ENCODE measurements at regions not wholly inside any gene's neighbourhood (a gene's known extent, or its start where the extent isn't known, plus 50 kb on each side); places are given as distances from the start of the nearest gene placed in this dataset.

GRCh38 chr5:105640328-105640727, 2030.4 kb downstream of the EFNA5 start:
- Histone ChIP-seq H4K20me1 (ENCODE audit: control insufficient read depth, extremely low read depth, insufficient read depth, low read length) (no peaks in the 10 kb centered on the region), H3K27ac (ENCODE audit: control insufficient read depth, insufficient read depth, low read length) (no peak overlapping the region), H3K36me3 (ENCODE audit: control insufficient read depth in 2 of 2, extremely low read depth in 1 of 2, insufficient read depth in 2 of 2, low read length in 2 of 2) (no peaks in the 10 kb centered on the region), H3K4me1 (ENCODE audit: control insufficient read depth, extremely low read depth, insufficient read depth, low read length) (no peaks in the 10 kb centered on the region), H3K9me1 (ENCODE audit: control insufficient read depth, extremely low read depth, insufficient read depth, low read length) (no peaks in the 10 kb centered on the region), H3K4me3 (ENCODE audit: control insufficient read depth in 2 of 3, extremely low read depth in 1 of 3, insufficient read depth in 2 of 3, low read depth in 1 of 3, low read length in 3 of 3) (no peak overlapping the region), H3K4me2 (ENCODE audit: control insufficient read depth, extremely low read depth, insufficient read depth, low read depth, low read length) (no peak overlapping the region), H3K79me2 (ENCODE audit: control insufficient read depth, insufficient read depth, low read length) (no peaks in the 10 kb centered on the region), H3K27me3 (ENCODE audit: control insufficient read depth, extremely low read depth, insufficient read depth, low read length) (no peaks in the 10 kb centered on the region), H3K9ac (ENCODE audit: control insufficient read depth, extremely low read depth, insufficient read depth, low read length) (no peak overlapping the region), H2AFZ (ENCODE audit: control insufficient read depth, low read length) (no peak overlapping the region), H3K9me3 (ENCODE audit: control insufficient read depth, low read depth, low read length) (peaks cover 5% of the 10 kb centered on the region)
- no peak for TF ChIP-seq EZH2 (IDR thresholded peaks at IDR 0.05; ENCODE audit: low read length)
- TF ChIP-seq CTCF (optimal IDR thresholded peaks at IDR 0.05 in 1 of 3, IDR thresholded peaks at IDR 0.05 in 1 of 3, conservative IDR thresholded peaks at IDR 0.05 in 1 of 3; ENCODE audit: extremely low read depth in 1 of 3, insufficient read depth in 2 of 3, low read length in 3 of 3) = no peak
- no peak for DNase-seq (ENCODE audit: low read depth, low spot score)
- no peak for FAIRE-seq
- dilution Hi-C loops (cut with MboI; ENCODE audit: extremely low pct_ligation_motif_present, low sequenced_read_pairs) = no loop called here

GRCh38 chr5:105639511-105639910, 2031.2 kb downstream of the EFNA5 start:
- H3K4me2 ChIP-seq (ENCODE audit: control insufficient read depth, extremely low read depth, insufficient read depth, low read depth, low read length) = no peak overlapping the region
- no peaks in the 10 kb centered on the region for H3K79me2 ChIP-seq (ENCODE audit: control insufficient read depth, insufficient read depth, low read length)
- H3K27ac ChIP-seq (ENCODE audit: control insufficient read depth, insufficient read depth, low read length) = no peak overlapping the region
- no peaks in the 10 kb centered on the region for H4K20me1 ChIP-seq (ENCODE audit: control insufficient read depth, extremely low read depth, insufficient read depth, low read length)
- DNase-seq (ENCODE audit: low read depth, low spot score) = no peak
- no peaks in the 10 kb centered on the region for H3K36me3 ChIP-seq (ENCODE audit: control insufficient read depth in 2 of 2, extremely low read depth in 1 of 2, insufficient read depth in 2 of 2, low read length in 2 of 2)
- H3K9me3 ChIP-seq (ENCODE audit: control insufficient read depth, low read depth, low read length) = peaks cover 5% of the 10 kb centered on the region
- H2AFZ ChIP-seq (ENCODE audit: control insufficient read depth, low read length) = no peak overlapping the region
- H3K9me1 ChIP-seq (ENCODE audit: control insufficient read depth, extremely low read depth, insufficient read depth, low read length) = no peaks in the 10 kb centered on the region
- H3K9ac ChIP-seq (ENCODE audit: control insufficient read depth, extremely low read depth, insufficient read depth, low read length) = no peak overlapping the region
- FAIRE-seq = no peak
- H3K27me3 ChIP-seq (ENCODE audit: control insufficient read depth, extremely low read depth, insufficient read depth, low read length) = no peaks in the 10 kb centered on the region
- no peak overlapping the region for H3K4me3 ChIP-seq (ENCODE audit: control insufficient read depth in 2 of 3, extremely low read depth in 1 of 3, insufficient read depth in 2 of 3, low read depth in 1 of 3, low read length in 3 of 3)
- dilution Hi-C loops (cut with MboI; ENCODE audit: extremely low pct_ligation_motif_present, low sequenced_read_pairs) = no loop called here
- no peaks in the 10 kb centered on the region for H3K4me1 ChIP-seq (ENCODE audit: control insufficient read depth, extremely low read depth, insufficient read depth, low read length)
- TF ChIP-seq CTCF (optimal IDR thresholded peaks at IDR 0.05 in 1 of 3, IDR thresholded peaks at IDR 0.05 in 1 of 3, conservative IDR thresholded peaks at IDR 0.05 in 1 of 3; ENCODE audit: extremely low read depth in 1 of 3, insufficient read depth in 2 of 3, low read length in 3 of 3) = no peak
